NCI-H2171 treated with DMSO at 0.1 percent for 48 hours (cell line): ENCODE measurements at regions not wholly inside any gene's neighbourhood (a gene's known extent, or its start where the extent isn't known, plus 50 kb on each side); places are given as distances from the start of the nearest gene placed in this dataset.
A peak's percentile ranks its signal among the peaks of the same experiment; 100 is the strongest.
"Not testable (repeated sequence)": the region's sequence is repeated elsewhere in the genome, so short reads cannot be mapped to it uniquely, and the experiment has no call there.

Experiments
- DNase-seq: peaks from one replicate; lab custom pipeline; 2025; lab: John Stamatoyannopoulos, UW

- DNase-seq = peak; percentile 32
Measured at GRCh38 chr17:69672924-69673323, 258.4 kb downstream of the MAP2K6 start.

- DNase-seq = no peak
Measured at GRCh38 chr17:69677130-69677529, 262.6 kb downstream of the MAP2K6 start.

GRCh38 chr17:69678206-69678605 lies 263.7 kb downstream of the MAP2K6 start:
- peak; percentile 34 for DNase-seq

- DNase-seq = no peak
Measured at GRCh38 chr17:69679829-69680228, 265.3 kb downstream of the MAP2K6 start.

- no peak for DNase-seq
Measured at GRCh38 chr17:69684251-69684650, 269.8 kb downstream of the MAP2K6 start.

- not testable (repeated sequence) for DNase-seq
Measured at GRCh38 chr17:69685150-69685549, 270.7 kb downstream of the MAP2K6 start.

GRCh38 chr17:69690531-69690930 lies 276.0 kb downstream of the MAP2K6 start:
- no peak for DNase-seq

- DNase-seq = no peak
Measured at GRCh38 chr17:69692171-69692570, 277.7 kb downstream of the MAP2K6 start.

- no peak for DNase-seq
Measured at GRCh38 chr17:69695646-69696045, 281.1 kb downstream of the MAP2K6 start.

GRCh38 chr17:69696650-69697049 lies 282.2 kb downstream of the MAP2K6 start:
- no peak for DNase-seq

- DNase-seq = not testable (repeated sequence)
Measured at GRCh38 chr17:69698352-69698751, 283.9 kb downstream of the MAP2K6 start.

- DNase-seq = no peak
Measured at GRCh38 chr17:69702078-69702477, 287.6 kb downstream of the MAP2K6 start.

GRCh38 chr17:69703751-69704150 lies 289.3 kb downstream of the MAP2K6 start:
- DNase-seq = no peak

- no peak for DNase-seq
Measured at GRCh38 chr17:69704935-69705334, 290.4 kb downstream of the MAP2K6 start.

GRCh38 chr17:69706127-69706526 lies 291.6 kb downstream of the MAP2K6 start:
- no peak for DNase-seq

- no peak for DNase-seq
Measured at GRCh38 chr17:69709441-69709840, 294.9 kb downstream of the MAP2K6 start.

GRCh38 chr17:69710926-69711325 lies 296.4 kb downstream of the MAP2K6 start:
- no peak for DNase-seq

- no peak for DNase-seq
Measured at GRCh38 chr17:69711541-69711940, 297.0 kb downstream of the MAP2K6 start.

- peak; percentile 62 for DNase-seq
Measured at GRCh38 chr17:69712801-69713311, 298.4 kb downstream of the MAP2K6 start.

- no peak for DNase-seq
Measured at GRCh38 chr17:69713815-69714214, 299.3 kb downstream of the MAP2K6 start.

GRCh38 chr17:69714669-69715068 lies 300.2 kb downstream of the MAP2K6 start:
- DNase-seq = no peak

- DNase-seq = no peak
Measured at GRCh38 chr17:69715656-69716055, 301.2 kb downstream of the MAP2K6 start.

- DNase-seq = no peak
Measured at GRCh38 chr17:69716556-69716955, 302.1 kb downstream of the MAP2K6 start.

- DNase-seq = no peak
Measured at GRCh38 chr17:69717214-69717613, 302.7 kb downstream of the MAP2K6 start.

GRCh38 chr17:69717819-69718218 lies 303.3 kb downstream of the MAP2K6 start:
- DNase-seq = no peak
